Esophagus muscularis mucosa (tissue), 4 donors: ENCODE measurements at regions not wholly inside any gene's neighbourhood (a gene's known extent, or its start where the extent isn't known, plus 50 kb on each side); places are given as distances from the start of the nearest gene placed in this dataset.

Experiments
- EP300 ChIP-seq: sonication (generic); formaldehyde crosslinking; IDR thresholded peaks from one replicate; pipeline ENCODE4 v1.6.1; 2017; ENCODE audit warnings: antibody characterized with exemption
- POLR2A ChIP-seq: fragments of 450-650 bp; IDR thresholded peaks from one replicate; pipeline ENCODE4 v1.6.1; 2017; ENCODE audit warnings: antibody characterized with exemption, moderate library complexity, mild to moderate bottlenecking, low read depth
- POLR2AphosphoS5 ChIP-seq, 2 donors: sonication (generic); formaldehyde crosslinking; IDR thresholded peaks; one replicate each; pipeline ENCODE4 v1.6.1; 2017; ENCODE audit warnings: antibody characterized with exemption in 2 of 2
- TF ChIP-seq, protein P1 (sequence below), 3 experiments: fragments of 200-600 bp in 2 of 3; fragments of 450-650 bp in 1 of 3; sonication (generic) in 2 of 3; IDR thresholded peaks; one replicate each; pipeline ENCODE4 v1.5.1; 2017 to 2019; ENCODE audit warnings: antibody characterized with exemption in 3 of 3, mild to moderate bottlenecking in 2 of 3, moderate library complexity in 1 of 3

DNA sequence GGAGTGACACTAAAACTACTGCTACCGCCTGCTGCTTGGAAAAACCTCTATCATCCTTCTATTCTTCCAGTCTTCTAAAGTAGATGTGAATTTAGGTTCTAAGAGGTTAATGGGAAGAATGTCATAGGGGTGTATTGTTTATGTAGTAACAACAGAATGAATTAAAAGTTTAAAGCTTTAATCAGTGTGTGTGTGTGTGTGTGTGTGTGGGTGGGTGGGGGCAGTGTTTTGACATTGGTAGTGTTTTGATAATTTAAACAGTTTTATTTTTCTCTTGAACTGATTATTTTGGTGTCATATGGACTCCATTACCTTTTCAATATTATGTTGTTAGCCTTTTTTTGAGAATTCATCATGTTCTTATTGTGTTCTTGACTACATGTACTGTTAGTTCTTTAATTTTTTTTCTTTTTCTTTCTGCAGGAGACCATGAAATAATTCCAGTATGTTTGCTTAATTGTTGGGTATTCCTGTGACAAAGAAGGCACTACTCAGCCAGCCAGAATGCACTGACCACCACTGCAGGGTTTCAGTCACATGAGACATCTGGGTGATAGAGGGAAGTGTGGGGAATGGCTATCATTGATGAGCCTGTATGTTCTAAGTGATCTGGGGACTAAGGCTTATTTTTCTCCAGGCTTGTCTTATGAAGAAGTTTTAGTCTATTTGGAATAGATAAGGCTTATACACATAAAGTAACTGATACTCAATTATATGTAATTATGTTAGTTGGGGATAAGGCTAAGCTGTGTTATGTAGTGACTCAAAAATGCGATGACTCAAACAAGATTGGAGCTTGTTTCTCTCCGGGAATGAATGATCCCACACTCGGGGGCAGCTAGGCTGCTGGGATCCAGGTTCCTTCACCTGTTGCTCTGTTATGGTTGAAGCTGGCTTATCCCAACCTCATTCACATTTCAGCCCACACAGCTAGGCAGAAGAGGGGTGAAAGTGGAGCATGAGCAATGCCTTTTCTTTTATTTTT, 50.2 kb upstream of the ACTBL2 start:
- TF ChIP-seq POLR2A (no peak), POLR2AphosphoS5 (IDR thresholded peaks at IDR 0.05) (no peak), EP300 (no peak)
- TF ChIP-seq, protein P1, sequence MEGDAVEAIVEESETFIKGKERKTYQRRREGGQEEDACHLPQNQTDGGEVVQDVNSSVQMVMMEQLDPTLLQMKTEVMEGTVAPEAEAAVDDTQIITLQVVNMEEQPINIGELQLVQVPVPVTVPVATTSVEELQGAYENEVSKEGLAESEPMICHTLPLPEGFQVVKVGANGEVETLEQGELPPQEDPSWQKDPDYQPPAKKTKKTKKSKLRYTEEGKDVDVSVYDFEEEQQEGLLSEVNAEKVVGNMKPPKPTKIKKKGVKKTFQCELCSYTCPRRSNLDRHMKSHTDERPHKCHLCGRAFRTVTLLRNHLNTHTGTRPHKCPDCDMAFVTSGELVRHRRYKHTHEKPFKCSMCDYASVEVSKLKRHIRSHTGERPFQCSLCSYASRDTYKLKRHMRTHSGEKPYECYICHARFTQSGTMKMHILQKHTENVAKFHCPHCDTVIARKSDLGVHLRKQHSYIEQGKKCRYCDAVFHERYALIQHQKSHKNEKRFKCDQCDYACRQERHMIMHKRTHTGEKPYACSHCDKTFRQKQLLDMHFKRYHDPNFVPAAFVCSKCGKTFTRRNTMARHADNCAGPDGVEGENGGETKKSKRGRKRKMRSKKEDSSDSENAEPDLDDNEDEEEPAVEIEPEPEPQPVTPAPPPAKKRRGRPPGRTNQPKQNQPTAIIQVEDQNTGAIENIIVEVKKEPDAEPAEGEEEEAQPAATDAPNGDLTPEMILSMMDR (IDR thresholded peaks at IDR 0.05): no peak
